ENCODE measurements at regions not wholly inside any gene's neighbourhood (a gene's known extent, or its start where the extent isn't known, plus 50 kb on each side); places are given as distances from the start of the nearest gene placed in this dataset.

DNA sequence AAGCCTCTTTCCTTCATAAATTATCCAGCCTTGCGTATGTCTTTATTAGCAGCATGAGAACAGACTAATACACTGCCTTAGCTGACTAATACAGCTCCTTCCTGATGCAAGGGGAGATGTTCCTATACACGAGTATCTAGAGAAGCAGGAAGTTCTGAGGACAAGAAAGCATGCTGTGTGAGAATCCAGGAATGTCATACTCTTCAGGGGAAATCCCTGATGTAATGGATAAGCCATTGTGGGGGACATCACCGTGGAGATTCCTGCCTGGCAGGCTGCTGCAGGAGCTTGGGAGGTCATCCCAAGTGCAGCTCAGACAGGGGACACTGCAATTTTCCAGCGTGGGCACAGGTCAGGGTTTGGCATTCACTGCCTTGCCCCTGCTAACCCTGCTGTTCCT, 476.9 kb downstream of the NR2F2 start:
- H3K27ac ChIP-seq (ENCODE audit: low read depth, low read length), result no peak overlapping the region
- DNase-seq (ENCODE audit: low read depth, low spot score), result no peak
- TF ChIP-seq, protein P1, sequence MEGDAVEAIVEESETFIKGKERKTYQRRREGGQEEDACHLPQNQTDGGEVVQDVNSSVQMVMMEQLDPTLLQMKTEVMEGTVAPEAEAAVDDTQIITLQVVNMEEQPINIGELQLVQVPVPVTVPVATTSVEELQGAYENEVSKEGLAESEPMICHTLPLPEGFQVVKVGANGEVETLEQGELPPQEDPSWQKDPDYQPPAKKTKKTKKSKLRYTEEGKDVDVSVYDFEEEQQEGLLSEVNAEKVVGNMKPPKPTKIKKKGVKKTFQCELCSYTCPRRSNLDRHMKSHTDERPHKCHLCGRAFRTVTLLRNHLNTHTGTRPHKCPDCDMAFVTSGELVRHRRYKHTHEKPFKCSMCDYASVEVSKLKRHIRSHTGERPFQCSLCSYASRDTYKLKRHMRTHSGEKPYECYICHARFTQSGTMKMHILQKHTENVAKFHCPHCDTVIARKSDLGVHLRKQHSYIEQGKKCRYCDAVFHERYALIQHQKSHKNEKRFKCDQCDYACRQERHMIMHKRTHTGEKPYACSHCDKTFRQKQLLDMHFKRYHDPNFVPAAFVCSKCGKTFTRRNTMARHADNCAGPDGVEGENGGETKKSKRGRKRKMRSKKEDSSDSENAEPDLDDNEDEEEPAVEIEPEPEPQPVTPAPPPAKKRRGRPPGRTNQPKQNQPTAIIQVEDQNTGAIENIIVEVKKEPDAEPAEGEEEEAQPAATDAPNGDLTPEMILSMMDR (IDR thresholded peaks at IDR 0.05; ENCODE audit: low read depth, low read length), result no peak
- ChIA-PET CTCF (no interaction called here), POLR2A (no interaction called here)
- no peak overlapping the region for H3K4me3 ChIP-seq (ENCODE audit: low read depth, low read length)
- peaks cover 3% of the 10 kb centered on the region; the same call in 1 of the 2 replicates for H3K9me3 ChIP-seq (ENCODE audit: control insufficient read depth, insufficient read depth, low read length)
- H3K27me3 ChIP-seq (ENCODE audit: control insufficient read depth, insufficient read depth, low read length), result no peaks in the 10 kb centered on the region

DNA sequence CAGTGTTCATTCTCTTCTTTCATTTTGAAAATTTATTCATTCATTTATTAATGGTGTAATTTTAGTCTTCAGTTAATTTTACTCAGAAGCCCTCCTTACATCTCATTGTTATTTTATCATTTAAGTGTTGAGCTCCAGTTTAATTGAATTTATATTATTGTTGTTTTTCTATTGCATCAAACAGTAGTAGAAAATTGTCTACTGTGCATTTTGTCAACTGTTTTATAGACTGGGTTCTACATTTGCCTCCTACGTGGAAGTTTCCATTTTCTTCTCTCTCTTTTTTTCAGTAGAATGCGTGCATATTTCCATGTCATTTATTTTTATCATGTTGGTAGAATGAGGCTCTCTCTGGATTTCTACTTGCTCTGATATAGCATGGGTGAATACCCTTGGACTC, 487.4 kb downstream of the NR2F2 start:
- POLR2A ChIA-PET, result no interaction called here
- Histone ChIP-seq H3K27ac (ENCODE audit: low read depth, low read length) (no peak overlapping the region), H3K9me3 (ENCODE audit: control insufficient read depth, insufficient read depth, low read length) (no peaks in the 10 kb centered on the region), H3K27me3 (ENCODE audit: control insufficient read depth, insufficient read depth, low read length) (no peaks in the 10 kb centered on the region), H3K4me3 (ENCODE audit: low read depth, low read length) (no peak overlapping the region)
- CTCF ChIA-PET, result no interaction called here
- TF ChIP-seq, protein P1 (IDR thresholded peaks at IDR 0.05; ENCODE audit: low read depth, low read length), result no peak
- no peak for DNase-seq (ENCODE audit: low read depth, low spot score)

DNA sequence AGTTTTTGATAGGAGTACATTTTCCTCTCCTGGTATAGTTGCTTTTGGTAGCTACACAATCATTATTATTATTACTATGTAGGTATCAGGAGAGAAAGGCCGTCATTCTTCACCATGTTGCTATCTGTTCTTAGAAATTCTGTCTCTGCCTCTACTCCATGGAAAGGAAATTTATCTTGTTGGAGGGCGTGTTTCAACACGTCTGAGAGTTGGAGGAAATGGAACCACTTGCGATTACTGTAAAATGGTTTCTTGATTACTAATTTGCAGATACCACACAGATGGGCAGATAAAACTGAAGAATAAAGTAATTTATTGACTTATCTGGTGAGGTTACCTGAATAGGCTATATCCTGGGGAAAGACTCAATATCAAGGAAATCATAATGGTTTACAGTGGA, 488.4 kb downstream of the NR2F2 start:
- CTCF ChIA-PET, result no interaction called here
- DNase-seq (ENCODE audit: low read depth, low spot score), result no peak
- POLR2A ChIA-PET, result no interaction called here
- no peaks in the 10 kb centered on the region for H3K27me3 ChIP-seq (ENCODE audit: control insufficient read depth, insufficient read depth, low read length)
- no peak overlapping the region for H3K27ac ChIP-seq (ENCODE audit: low read depth, low read length)
- TF ChIP-seq, protein P1 (IDR thresholded peaks at IDR 0.05; ENCODE audit: low read depth, low read length), result no peak
- H3K4me3 ChIP-seq (ENCODE audit: low read depth, low read length), result no peak overlapping the region
- no peaks in the 10 kb centered on the region for H3K9me3 ChIP-seq (ENCODE audit: control insufficient read depth, insufficient read depth, low read length)

DNA sequence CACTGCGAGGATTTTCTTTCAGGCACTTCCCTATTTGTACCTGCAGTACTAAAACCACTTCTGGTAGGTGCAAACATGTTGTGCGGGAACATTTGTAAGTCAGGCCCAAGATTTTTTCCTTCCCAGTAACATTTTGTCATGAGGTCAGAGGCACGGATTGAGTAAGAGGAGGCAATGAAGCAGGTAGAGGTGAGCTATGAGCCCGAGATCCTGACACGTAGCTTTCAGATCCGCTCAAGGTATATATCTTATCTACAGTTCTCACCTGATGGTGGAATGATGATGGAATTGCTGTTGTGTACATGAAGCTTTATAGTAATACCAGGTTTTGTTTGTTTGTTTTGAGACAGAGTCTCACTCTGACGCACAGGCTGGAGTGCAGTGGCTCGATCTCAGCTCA, 497.5 kb downstream of the NR2F2 start:
- TF ChIP-seq, protein P1 (IDR thresholded peaks at IDR 0.05; ENCODE audit: low read depth, low read length), result no peak
- DNase-seq (ENCODE audit: low read depth, low spot score), result no peak
- CTCF ChIA-PET, result no interaction called here
- Histone ChIP-seq H3K4me3 (ENCODE audit: low read depth, low read length) (no peak overlapping the region), H3K27ac (ENCODE audit: low read depth, low read length) (no peak overlapping the region), H3K9me3 (ENCODE audit: control insufficient read depth, insufficient read depth, low read length) (no peaks in the 10 kb centered on the region), H3K27me3 (ENCODE audit: control insufficient read depth, insufficient read depth, low read length) (no peaks in the 10 kb centered on the region)
- POLR2A ChIA-PET, result no interaction called here

DNA sequence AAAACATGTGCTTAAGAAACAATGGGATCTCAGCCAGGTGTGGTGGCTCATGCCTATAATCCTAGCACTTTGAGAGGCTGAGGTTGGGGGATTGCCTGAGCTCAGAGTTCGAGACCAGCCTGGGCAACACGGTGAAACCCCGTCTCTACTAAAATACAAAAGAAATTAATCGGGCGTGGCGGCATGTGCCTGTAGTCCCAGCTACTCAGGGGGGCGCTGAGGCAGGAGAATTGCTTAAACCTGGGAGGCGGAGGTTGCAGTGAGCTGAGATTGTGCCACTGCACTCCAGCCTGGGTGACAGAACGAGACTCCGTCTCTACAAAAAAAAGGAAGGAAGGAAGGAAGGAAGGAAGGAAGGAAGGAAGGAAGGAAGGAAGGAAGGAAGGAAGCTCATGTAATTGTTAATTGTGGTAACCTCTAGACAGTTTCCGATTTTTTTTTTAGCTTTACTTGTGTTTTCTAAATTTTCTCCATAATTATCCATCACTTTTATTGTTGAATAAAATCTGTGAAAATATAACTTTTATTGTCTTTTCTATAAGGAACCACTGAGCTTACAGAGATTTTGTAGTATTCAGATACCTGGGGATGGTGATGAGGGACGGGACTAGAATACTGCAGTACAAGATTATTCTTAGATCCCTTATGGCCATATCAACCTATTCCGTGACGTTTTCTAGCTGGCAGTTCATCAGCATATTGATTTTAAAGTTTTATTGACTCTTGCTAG, 506.9 kb downstream of the NR2F2 start:
- Histone ChIP-seq H3K4me3 (ENCODE audit: low read depth, low read length) (no peak overlapping the region), H3K27me3 (ENCODE audit: control insufficient read depth, insufficient read depth, low read length) (no peaks in the 10 kb centered on the region), H3K9me3 (ENCODE audit: control insufficient read depth, insufficient read depth, low read length) (peaks cover 4% of the 10 kb centered on the region), H3K27ac (ENCODE audit: low read depth, low read length) (no peak overlapping the region)
- CTCF ChIA-PET, result no interaction called here
- TF ChIP-seq, protein P1 (IDR thresholded peaks at IDR 0.05; ENCODE audit: low read depth, low read length), result no peak
- no peak for DNase-seq (ENCODE audit: low read depth, low spot score)
- POLR2A ChIA-PET, result no interaction called here
